ENCODE measurements at regions not wholly inside any gene's neighbourhood (a gene's known extent, or its start where the extent isn't known, plus 50 kb on each side); places are given as distances from the start of the nearest gene placed in this dataset.

DNA sequence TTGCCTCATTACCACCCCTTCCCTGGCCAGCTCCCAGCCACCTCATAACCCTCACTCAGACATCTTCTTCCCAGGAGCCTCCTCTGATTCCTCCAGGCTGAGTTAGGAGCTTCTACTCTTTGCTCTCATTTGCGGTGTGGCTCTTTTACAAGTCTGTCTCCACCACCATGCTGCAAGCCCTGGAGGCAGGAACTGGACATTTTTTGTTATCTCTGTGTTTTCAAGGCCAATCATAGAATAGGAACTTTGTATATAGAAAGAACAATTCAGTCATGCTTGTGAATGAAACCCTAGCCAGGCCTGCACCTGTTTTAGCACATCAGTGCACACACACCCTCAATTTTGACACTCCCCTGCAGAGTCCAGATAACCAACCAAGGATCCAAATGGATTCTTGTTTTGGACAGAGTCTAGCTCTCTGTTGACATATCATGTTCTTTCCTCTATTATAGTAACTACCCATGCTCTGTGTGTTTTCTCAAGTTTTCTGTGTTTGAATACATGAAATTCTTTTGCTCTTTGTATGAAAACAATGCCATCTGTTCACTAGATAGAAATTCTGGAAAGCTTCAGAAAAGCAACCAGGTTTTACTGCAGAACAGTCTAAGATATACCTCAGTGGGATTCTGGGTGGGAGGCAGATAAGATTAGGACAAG is 60.9 kb upstream of the ZNF648 start:
- DNase-seq (ENCODE audit: low spot score), result no peak

DNA sequence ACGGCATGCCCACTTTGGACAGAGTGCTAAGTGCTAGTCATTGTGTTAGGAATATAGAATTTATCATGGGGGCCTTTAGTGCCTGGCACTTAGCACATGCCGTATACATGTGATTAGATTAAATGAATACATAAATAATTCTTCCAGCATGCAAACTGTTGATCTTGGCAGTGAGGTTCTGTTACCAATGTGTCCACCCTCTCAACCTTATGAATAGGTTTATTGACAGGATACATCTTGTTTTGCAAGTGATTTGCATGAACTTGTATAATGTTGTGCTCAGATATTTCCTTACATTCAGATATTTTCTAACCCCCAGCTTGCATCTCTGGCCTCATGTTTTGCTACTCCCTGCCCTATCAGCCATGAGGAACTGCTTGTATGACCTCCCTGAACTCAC is 60.3 kb upstream of the ZNF648 start:
- DNase-seq (ENCODE audit: low spot score), result no peak

GRCh38 chr1:182120411-182121258 is 59.1 kb upstream of the ZNF648 start:
- no peak for DNase-seq (ENCODE audit: low spot score)

DNA sequence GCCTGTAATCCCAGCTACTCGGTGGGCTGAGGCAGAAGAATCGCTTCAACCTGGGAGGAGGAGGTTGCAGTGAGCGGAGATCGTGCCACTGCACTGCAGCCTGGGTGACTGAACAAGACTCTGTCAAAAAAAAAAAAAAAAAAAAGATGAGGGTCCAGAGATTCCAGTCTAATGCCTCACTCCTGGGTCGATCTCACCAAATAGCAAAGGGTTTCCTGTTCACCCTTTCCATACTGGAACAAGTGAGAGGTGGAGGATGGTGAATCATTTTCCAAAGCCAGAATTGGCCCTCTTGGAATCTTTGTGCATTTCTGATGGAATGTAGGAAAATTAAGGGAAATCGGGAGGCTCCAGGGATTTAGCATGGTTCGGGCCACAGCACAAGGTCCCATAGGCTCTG is 58.1 kb upstream of the ZNF648 start:
- no peak for DNase-seq (ENCODE audit: low spot score)

GRCh38 chr1:182118851-182119250 is 57.3 kb upstream of the ZNF648 start:
- no peak for DNase-seq (ENCODE audit: low spot score)

GRCh38 chr1:182114627-182115023 is 53.1 kb upstream of the ZNF648 start:
- no peak for DNase-seq (ENCODE audit: low spot score)

GRCh38 chr1:182113879-182114626 is 52.5 kb upstream of the ZNF648 start:
- no peak for DNase-seq (ENCODE audit: low spot score)

GRCh38 chr1:182111496-182111895 is 50.0 kb upstream of the ZNF648 start:
- no peak for DNase-seq (ENCODE audit: low spot score)
